Stimulated activated CD8-positive, alpha-beta memory T cell treated with anti-CD3 and anti-CD28 coated beads, Interleukin-4, amount 100 ng/mL, for 24 hours (primary cell): ENCODE measurements at regions not wholly inside any gene's neighbourhood (a gene's known extent, or its start where the extent isn't known, plus 50 kb on each side); places are given as distances from the start of the nearest gene placed in this dataset.
"Not testable (repeated sequence)": the region's sequence is repeated elsewhere in the genome, so short reads cannot be mapped to it uniquely, and the experiment has no call there.

Experiments used
- DNase-seq: peaks from one replicate; pipeline ENCODE4 v3.0.0-alpha.2; 2020; ENCODE audit warnings: low read depth

DNA sequence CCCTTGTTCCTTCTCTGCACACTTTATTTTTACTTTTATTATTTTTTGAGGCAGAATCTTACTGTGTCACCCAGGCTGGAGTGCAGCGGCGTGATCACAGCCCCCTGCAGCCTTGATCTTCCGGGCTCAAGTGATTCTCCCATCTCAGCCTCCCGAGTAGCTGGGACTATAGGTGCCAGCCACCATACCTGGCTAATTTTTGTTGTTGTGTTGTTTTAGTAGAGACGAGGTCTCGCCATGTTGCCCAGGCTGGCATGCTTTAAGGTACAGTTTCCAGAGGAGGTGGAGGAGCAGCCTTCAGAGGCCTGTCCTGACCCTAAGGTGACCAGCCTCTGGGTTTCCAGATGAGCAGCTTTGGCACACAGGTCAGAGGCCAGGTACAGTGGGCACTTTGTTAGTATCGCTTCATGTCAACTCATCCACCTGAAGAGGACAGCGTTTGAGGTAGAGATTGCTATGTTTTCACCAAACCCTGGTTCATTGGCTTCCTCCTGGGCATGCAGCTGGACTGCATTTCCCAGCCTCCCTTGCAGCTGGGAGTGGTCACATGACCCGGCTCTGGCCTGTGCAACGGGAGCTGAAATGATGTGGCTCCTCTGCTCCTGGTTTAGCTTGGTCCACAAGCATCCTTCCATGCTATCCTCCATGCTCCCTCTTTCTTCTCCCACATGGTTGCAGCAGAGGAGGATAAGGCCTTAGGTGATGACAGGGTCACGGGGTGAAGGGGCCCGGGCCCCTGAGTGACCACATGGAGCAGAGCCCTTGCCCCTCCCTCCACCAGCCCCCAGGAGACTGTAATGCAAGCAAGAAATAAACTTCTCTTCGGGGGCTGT, 139.3 kb upstream of the IER5L start:
- DNase-seq = no peak

- no peak for DNase-seq
Measured at GRCh38 chr9:129316281-129317030, 138.4 kb upstream of the IER5L start.

- no peak for DNase-seq
Measured at GRCh38 chr9:129313331-129313955, 135.4 kb upstream of the IER5L start.

- no peak for DNase-seq
Measured at GRCh38 chr9:129312251-129313122, 134.4 kb upstream of the IER5L start.

DNA sequence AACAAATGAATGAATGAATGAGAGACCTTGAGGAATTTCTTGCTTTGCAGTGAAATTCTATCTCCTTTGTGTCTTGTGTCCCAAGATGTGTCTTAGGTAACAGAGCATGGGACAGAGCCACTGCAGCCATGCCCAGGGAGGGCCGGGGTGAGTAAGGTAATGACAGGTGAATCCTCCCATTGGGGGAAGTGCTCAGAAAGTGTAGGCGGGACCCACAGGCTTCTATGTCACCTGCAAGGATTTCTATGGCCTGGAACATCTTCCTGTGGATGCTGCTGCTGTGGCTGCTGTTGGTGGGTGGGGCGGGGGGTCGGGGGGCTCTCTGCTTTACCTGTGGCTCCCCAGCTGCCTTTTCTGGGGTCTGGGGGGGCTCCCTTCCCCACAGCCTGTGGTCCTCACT, 133.6 kb upstream of the IER5L start:
- no peak for DNase-seq

DNA sequence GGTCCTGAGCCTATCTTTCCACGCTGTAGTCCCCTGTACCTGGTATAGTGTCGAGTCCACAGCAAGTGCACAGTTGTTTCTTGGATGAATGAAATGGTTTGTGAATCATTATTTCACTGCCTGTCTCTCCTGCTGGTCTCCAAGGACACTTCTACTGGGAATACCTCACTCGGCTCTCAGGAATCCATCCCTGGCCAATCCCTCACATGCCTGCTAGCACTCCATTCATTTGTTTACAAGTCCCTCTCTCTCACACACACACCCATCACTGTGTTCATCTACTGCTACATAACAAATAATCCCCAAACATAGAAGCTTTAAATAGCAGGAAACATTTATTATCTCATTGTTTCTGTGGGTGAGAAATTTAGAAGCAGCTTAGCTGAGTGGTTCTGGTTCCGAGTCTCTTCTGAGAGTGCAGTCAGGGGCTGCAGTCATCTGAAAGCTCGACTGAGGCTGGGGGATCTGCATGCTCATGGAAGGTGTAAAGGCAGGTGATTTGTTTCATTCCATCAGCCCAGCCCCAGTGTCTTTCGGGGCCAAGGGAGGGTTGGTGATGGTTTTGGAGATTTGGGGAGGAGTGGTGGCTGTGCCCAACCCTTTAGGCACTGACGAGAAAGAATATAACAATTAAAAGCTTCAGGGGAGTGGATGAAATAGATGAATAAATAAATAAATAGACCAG, 132.7 kb upstream of the IER5L start:
- no peak for DNase-seq

- DNase-seq = no peak
Measured at GRCh38 chr9:129309906-129310305, 131.8 kb upstream of the IER5L start.

- no peak for DNase-seq
Measured at GRCh38 chr9:129309041-129309430, 131.0 kb upstream of the IER5L start.

DNA sequence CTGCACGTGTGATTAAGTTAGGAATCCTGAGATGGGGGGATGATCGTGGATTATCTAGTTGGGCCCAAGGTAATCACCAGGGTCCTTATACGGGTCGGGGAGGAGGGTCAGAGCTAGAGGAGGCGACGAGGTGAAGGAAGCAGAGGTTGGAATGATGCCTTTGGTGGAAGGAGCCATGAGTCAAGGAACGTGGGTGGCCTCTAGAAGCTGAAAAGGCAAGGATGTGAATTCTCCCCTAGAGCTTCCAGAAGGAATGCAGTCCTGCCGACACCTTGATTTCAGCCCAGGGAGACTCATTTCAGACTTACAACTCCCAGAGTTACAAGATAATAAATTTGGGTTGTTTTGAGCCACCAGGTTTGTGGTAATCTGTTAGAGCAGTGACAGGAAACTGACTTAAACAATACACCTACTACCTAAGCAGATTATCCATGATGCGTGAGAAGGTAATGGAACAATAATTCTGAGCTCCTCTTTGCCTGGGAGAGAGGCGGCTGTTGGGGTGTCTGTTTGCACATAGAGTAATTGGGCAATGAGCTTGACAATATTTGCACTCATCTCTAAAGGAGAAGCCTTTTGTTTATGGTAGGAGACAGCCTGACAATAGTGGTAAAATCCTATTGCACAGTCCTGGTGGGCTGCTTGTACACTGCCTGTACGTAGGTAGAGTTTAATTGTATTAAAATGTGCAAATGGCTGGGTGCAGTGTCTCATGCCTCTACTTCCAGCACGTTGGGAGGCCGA, 129.3 kb upstream of the IER5L start:
- DNase-seq = no peak

DNA sequence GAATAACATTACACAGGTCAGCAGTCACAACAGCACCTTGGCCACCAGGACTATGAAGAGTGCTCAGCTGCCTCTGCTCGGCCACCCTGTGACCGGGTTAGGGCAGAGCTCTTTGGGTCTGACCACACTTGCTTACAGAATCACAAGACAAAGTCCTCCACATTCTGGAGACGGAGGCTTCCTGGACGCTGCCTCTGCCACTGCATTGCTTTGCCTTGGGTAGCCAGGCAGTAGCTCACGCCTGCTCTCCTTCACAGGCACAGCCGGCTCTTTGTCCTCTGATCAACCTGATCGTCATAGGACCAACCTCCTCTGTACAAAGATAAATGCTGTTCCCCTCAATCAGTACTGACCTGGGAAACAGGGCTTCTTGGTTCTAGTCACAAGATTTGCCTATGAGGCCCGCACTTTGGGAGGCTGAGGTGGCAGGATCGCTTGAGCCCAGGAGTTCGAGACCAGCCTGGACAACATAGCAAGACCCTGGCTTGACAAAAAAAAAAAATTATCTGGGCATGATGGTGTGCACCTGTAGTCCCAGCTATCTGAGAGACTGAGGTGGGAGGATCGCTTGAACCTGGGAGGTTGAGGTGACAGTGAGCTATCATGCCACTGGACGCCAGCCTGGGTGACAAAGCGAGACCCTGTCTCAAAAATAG, 128.4 kb upstream of the IER5L start:
- DNase-seq = no peak

- DNase-seq = no peak
Measured at GRCh38 chr9:129305246-129305645, 127.2 kb upstream of the IER5L start.

DNA sequence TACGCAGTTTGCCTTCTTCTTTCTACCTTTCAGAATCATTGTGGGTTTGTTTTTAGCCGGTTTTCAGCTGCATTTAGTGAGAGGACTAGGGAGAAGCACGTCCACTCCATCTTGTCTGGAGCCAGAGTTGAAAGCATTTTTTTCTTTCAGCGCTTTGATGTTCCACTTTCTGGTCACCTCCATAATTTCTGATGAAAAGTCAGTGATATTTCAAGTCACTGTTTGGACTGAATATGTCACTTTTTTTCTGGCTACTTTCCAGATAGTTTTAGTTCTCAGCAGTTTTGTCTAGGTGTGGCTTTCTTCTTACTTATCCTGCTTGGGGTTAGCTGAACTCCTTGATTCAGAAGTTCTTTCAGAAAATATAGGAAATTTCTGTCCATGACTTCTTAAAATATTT, 123.9 kb upstream of the IER5L start:
- no peak for DNase-seq

DNA sequence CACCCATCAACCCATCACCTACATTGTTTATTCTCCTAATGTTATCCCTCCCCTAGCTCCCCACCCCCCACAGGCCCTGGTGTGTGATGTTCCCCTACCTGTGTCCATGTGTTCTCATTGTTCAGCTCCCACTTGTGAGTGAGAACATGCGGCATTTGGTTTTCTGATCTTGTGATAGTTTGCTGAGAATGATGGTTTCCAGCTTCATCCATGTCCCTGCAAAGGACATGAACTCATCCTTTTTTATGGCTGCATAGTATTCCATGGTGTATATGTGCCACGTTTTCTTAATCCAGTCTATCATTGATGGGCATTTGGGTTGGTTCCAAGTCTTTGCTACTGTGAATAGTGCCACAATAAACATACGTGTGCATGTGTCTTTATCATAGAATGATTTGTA, 118.1 kb upstream of the IER5L start:
- DNase-seq = not testable (repeated sequence)

GRCh38 chr9:129291041-129291501, 113.0 kb upstream of the IER5L start:
- no peak for DNase-seq

GRCh38 chr9:129290606-129291005, 112.5 kb upstream of the IER5L start:
- no peak for DNase-seq

GRCh38 chr9:129289883-129290282, 111.8 kb upstream of the IER5L start:
- DNase-seq = no peak

- DNase-seq = no peak
Measured at GRCh38 chr9:129289131-129289731, 111.2 kb upstream of the IER5L start.

GRCh38 chr9:129287619-129288305, 109.7 kb upstream of the IER5L start:
- DNase-seq = no peak
